ENCODE measurements at regions not wholly inside any gene's neighbourhood (a gene's known extent, or its start where the extent isn't known, plus 50 kb on each side); places are given as distances from the start of the nearest gene placed in this dataset.

DNA sequence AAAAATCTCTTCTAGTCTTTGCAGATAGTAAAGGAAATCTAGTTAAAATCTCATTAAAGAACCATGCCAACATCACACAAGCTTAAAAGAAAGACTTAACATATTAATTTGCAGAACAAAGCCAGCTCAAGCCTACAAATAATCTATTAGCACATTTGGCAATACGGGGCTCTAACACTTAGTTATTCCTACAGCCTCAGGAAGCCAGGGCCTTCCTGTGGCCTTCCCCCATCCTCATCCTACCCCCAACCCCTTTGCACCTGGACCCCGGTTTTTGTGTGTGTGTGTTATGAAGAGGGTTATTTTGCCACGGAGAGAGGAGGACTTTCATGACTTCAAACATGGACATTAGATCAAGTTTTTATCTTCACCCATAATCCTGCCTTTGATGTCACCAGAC, 64.6 kb downstream of the FOXB2 start:
- no peaks in the 10 kb centered on the region for H3K36me3 Mint-ChIP-seq (ENCODE audit: low read depth)
- CTCF ChIA-PET = no interaction called here
- no peak for DNase-seq
- H3K9me3 Mint-ChIP-seq = no peaks in the 10 kb centered on the region
- H3K27me3 Mint-ChIP-seq (ENCODE audit: low read depth) = peaks cover 7% of the 10 kb centered on the region
- H3K4me3 Mint-ChIP-seq = no peak overlapping the region
- H3K27ac Mint-ChIP-seq = no peak overlapping the region
- intact Hi-C loops (cut with micrococcal nuclease) = no loop called here
- no peaks in the 10 kb centered on the region for H3K4me1 Mint-ChIP-seq (ENCODE audit: low read depth)

GRCh38 chr9:77085416-77085815, 66.0 kb downstream of the FOXB2 start:
- Mint-ChIP-seq H3K36me3 (ENCODE audit: low read depth) (no peaks in the 10 kb centered on the region), H3K9me3 (no peaks in the 10 kb centered on the region), H3K27ac (no peak overlapping the region), H3K4me1 (ENCODE audit: low read depth) (no peaks in the 10 kb centered on the region), H3K4me3 (no peak overlapping the region), H3K27me3 (ENCODE audit: low read depth) (peaks cover 8% of the 10 kb centered on the region)
- DNase-seq = no peak
- CTCF ChIA-PET = no interaction called here
- intact Hi-C loops (cut with micrococcal nuclease) = no loop called here

GRCh38 chr9:77087506-77087905, 68.1 kb downstream of the FOXB2 start:
- no peak overlapping the region for H3K27ac Mint-ChIP-seq
- no peak for DNase-seq
- no peaks in the 10 kb centered on the region for H3K9me3 Mint-ChIP-seq
- H3K4me3 Mint-ChIP-seq = no peak overlapping the region
- H3K36me3 Mint-ChIP-seq (ENCODE audit: low read depth) = no peaks in the 10 kb centered on the region
- H3K4me1 Mint-ChIP-seq (ENCODE audit: low read depth) = no peaks in the 10 kb centered on the region
- intact Hi-C loops (cut with micrococcal nuclease) = no loop called here
- CTCF ChIA-PET = interaction anchor here (0.6 kb wide), 1 partner anchor 1385 kb away, joined by 3 read pairs; no protein-coding TSS in a partner anchor
- H3K27me3 Mint-ChIP-seq (ENCODE audit: low read depth) = peaks cover 11% of the 10 kb centered on the region

DNA sequence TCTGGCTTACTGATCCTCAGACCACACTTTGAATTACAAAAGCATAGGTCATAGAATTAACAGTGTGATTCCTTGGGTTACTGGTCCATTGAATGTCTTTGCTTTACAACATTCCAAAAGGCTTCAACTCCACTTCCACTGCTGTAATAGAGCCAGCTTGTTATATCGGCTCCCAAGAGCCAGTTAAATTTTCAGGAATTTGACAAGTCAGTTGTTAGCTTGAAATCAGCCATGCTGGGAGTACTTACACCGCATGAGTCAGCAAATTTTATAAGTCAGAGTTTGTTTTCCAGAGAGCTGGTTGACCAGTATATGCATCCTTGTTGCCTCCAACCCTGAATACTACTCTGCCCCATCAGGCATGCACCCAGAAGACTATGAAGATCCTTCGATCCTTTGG, 73.1 kb downstream of the FOXB2 start:
- CTCF ChIA-PET = no interaction called here
- Mint-ChIP-seq H3K27me3 (ENCODE audit: low read depth) (peaks cover 15% of the 10 kb centered on the region), H3K27ac (no peak overlapping the region), H3K4me3 (no peak overlapping the region), H3K9me3 (no peaks in the 10 kb centered on the region), H3K36me3 (ENCODE audit: low read depth) (no peaks in the 10 kb centered on the region), H3K4me1 (ENCODE audit: low read depth) (no peaks in the 10 kb centered on the region)
- intact Hi-C loops (cut with micrococcal nuclease) = no loop called here
- DNase-seq = no peak

DNA sequence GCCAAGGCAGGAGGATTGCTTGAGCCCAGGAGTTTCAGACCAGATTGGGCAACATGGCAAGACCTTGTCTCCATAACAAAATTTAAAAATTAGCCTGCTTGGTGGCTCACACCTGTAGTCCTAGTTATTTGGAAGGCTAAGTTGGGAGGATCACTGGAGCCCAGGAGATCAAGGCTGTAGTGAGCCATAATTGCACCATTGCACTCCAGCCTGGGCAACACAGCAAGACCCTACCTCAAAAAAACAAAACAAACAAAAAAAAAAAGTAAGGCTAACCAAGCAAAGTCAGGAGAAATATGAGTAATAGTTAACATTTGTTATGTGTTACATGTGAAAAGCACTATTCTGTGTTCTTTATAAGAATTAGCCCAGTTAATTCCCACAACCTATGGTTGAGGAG, 74.7 kb downstream of the FOXB2 start:
- no peak overlapping the region for H3K4me3 Mint-ChIP-seq
- no peak for DNase-seq
- intact Hi-C loops (cut with micrococcal nuclease) = no loop called here
- no peaks in the 10 kb centered on the region for H3K36me3 Mint-ChIP-seq (ENCODE audit: low read depth)
- H3K27me3 Mint-ChIP-seq (ENCODE audit: low read depth) = peaks cover 11% of the 10 kb centered on the region
- CTCF ChIA-PET = no interaction called here
- H3K27ac Mint-ChIP-seq = no peak overlapping the region
- no peaks in the 10 kb centered on the region for H3K9me3 Mint-ChIP-seq
- H3K4me1 Mint-ChIP-seq (ENCODE audit: low read depth) = no peaks in the 10 kb centered on the region

DNA sequence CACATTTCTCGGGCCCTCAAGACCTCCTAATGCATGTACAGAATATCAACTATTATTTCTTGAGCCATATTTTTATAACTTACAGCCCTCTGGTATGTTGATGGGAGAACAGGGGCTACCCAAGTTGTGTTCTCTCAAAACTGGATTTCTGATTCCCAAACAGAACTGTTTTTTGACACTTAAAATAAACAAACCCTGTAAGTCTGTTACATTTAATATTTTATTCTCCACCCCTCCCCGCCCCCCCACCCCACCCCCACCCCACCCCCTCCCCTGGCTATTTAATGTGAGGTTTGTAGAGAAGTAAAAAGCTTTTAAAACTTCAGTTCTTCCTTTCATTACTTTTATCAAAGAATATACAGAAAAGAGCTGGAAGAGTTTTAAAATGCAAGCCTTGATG, 77.9 kb downstream of the FOXB2 start:
- intact Hi-C loops (cut with micrococcal nuclease) = no loop called here
- Mint-ChIP-seq H3K27ac (no peak overlapping the region), H3K4me1 (ENCODE audit: low read depth) (no peaks in the 10 kb centered on the region), H3K4me3 (no peak overlapping the region), H3K27me3 (ENCODE audit: low read depth) (peaks cover 13% of the 10 kb centered on the region), H3K36me3 (ENCODE audit: low read depth) (no peaks in the 10 kb centered on the region), H3K9me3 (no peaks in the 10 kb centered on the region)
- no peak for DNase-seq
- CTCF ChIA-PET = interaction anchor here (0.6 kb wide), 1 partner anchor 137 kb away, joined by 3 read pairs; no protein-coding TSS in a partner anchor

DNA sequence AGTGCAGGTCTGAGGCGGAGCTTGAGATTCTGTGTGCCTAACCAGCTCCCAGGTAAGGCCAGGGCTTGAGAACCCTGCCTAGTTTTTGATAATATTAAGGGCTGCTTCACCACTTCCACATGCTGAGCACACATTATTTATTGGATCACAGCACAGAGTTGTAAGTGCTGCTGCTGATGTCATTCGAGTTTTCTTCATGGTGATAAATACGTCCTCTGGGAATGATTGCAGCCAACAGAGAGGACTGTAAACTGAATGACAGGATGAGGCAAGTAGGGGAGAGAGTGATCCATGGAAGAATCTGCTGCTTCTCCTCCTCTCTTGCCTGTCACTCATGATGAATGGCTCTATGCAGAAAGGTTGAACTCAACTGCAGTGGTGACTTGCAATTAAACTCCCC, 77.9 kb upstream of the VPS13A start:
- Mint-ChIP-seq H3K36me3 (ENCODE audit: low read depth) (no peaks in the 10 kb centered on the region), H3K4me1 (ENCODE audit: low read depth) (no peaks in the 10 kb centered on the region), H3K27me3 (ENCODE audit: low read depth) (peaks cover 11% of the 10 kb centered on the region), H3K9me3 (peaks cover 5% of the 10 kb centered on the region), H3K4me3 (no peak overlapping the region), H3K27ac (no peak overlapping the region)
- intact Hi-C loops (cut with micrococcal nuclease) = no loop called here
- CTCF ChIA-PET = no interaction called here
- DNase-seq = no peak

- CTCF ChIA-PET = no interaction called here
- intact Hi-C loops (cut with micrococcal nuclease) = no loop called here
- no peaks in the 10 kb centered on the region for H3K36me3 Mint-ChIP-seq (ENCODE audit: low read depth)
- no peak for DNase-seq
- H3K4me1 Mint-ChIP-seq (ENCODE audit: low read depth) = no peaks in the 10 kb centered on the region
- no peaks in the 10 kb centered on the region for H3K9me3 Mint-ChIP-seq
- H3K27me3 Mint-ChIP-seq (ENCODE audit: low read depth) = peaks cover 25% of the 10 kb centered on the region
- no peak overlapping the region for H3K27ac Mint-ChIP-seq
- no peak overlapping the region for H3K4me3 Mint-ChIP-seq
Measured at GRCh38 chr9:77111408-77111807, 65.9 kb upstream of the VPS13A start.

- CTCF ChIA-PET = interaction anchor here (0.6 to 2.0 kb wide), 3 partner anchors 11 to 248 kb away, joined by 3 to 5 read pairs (median 5); no protein-coding TSS in a partner anchor
- H3K27me3 Mint-ChIP-seq (ENCODE audit: low read depth) = peaks cover 19% of the 10 kb centered on the region
- H3K36me3 Mint-ChIP-seq (ENCODE audit: low read depth) = no peaks in the 10 kb centered on the region
- no peak for DNase-seq
- H3K4me3 Mint-ChIP-seq = no peak overlapping the region
- no peak overlapping the region for H3K27ac Mint-ChIP-seq
- no peaks in the 10 kb centered on the region for H3K4me1 Mint-ChIP-seq (ENCODE audit: low read depth)
- intact Hi-C loops (cut with micrococcal nuclease) = no loop called here
- H3K9me3 Mint-ChIP-seq = peaks cover 5% of the 10 kb centered on the region
Measured at GRCh38 chr9:77125665-77126064, 51.7 kb upstream of the VPS13A start.

DNA sequence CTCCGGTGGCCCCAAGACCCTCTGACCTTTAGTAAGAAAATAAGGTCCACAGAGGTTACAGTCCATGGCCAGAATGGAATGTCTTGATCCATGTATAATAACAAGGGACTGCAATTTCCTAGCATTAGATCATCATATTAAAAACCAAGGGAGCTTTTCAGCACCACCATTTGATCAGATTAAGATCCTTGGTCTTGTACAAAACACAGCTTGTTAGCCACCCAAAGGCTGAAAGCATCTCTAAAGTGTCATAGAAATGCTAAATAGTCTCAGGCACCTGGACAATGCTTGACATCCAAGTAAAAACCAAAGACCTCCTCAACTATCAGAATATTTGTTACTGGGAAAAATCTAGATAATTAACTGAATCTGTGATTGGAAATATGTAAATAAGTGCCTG, 50.3 kb upstream of the VPS13A start:
- no peaks in the 10 kb centered on the region for H3K36me3 Mint-ChIP-seq (ENCODE audit: low read depth)
- H3K27me3 Mint-ChIP-seq (ENCODE audit: low read depth) = peaks cover 23% of the 10 kb centered on the region
- H3K27ac Mint-ChIP-seq = no peak overlapping the region
- no peak overlapping the region for H3K4me3 Mint-ChIP-seq
- no peak for DNase-seq
- no peaks in the 10 kb centered on the region for H3K4me1 Mint-ChIP-seq (ENCODE audit: low read depth)
- H3K9me3 Mint-ChIP-seq = peaks cover 5% of the 10 kb centered on the region
- intact Hi-C loops (cut with micrococcal nuclease) = no loop called here
- CTCF ChIA-PET = interaction anchor here (1.7 to 1.8 kb wide), 2 partner anchors 22 to 40 kb away, joined by 5 read pairs; no protein-coding TSS in a partner anchor
